NCI-H2196 treated with DMSO at 0.1 percent for 48 hours (cell line): ENCODE measurements at regions not wholly inside any gene's neighbourhood (a gene's known extent, or its start where the extent isn't known, plus 50 kb on each side); places are given as distances from the start of the nearest gene placed in this dataset.
"Not testable (repeated sequence)": the region's sequence is repeated elsewhere in the genome, so short reads cannot be mapped to it uniquely, and the experiment has no call there.

Experiments
- DNase-seq: peaks from one replicate; lab custom pipeline; 2025; ENCODE audit not compliant: unreplicated experiment; lab: John Stamatoyannopoulos, UW

DNA sequence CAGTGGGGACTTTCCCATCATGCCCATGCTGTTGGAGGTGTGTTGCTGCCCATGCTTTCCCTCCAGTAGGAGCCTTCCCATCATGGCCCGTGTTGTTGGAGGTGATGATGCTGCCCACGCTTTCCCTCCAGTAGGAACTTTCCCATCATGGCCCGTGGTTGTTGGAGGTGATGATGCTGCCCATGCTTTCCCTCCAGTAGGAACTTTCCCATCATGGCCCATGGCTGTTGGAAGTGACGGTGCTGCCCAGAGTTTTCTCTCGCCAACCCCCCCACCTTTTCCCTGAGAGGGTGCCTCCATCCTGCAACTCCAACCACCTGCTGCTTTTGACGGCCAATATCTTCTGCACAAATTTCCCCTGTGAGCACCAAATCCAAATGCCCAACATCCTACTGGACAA, 205.7 kb downstream of the TOMM20 start:
- no peak for DNase-seq

DNA sequence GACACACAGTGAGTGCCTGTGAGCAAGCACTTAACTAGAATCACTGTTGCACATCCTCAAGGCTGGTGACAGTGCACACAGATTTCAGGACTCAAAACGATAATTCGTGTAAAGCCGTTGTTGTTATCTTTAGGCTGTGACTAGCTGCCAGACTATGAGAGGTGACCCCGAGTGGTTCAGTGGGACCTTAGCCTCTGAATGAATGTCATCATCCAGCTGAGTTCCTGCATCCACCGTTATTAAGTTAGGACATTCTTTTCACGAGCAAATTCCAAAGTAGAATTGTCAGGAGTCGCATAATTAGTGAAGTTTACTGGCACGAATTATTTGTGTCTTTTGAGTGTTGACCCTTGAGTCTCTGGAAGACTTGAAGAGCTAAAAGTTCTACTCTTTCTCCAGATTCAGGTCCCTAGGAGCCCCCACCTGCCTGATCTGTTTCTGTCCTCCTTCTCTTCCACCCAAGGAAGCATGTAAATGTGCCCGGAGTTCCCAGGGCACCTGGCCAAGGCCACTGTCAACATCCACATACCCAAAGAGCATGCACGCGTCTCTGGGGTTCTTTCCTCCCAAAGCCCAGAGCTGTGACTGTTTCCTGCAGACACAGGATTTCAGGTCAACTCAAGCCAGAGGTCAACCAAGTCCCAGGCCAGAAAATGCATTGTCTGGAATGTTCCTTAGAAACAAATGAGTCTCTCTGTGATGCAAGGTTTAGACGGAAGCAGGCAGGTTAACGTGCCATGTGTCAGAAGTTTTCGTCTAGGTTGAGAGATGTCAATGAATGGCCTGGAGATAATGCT, 207.2 kb downstream of the TOMM20 start:
- DNase-seq, result no peak

DNA sequence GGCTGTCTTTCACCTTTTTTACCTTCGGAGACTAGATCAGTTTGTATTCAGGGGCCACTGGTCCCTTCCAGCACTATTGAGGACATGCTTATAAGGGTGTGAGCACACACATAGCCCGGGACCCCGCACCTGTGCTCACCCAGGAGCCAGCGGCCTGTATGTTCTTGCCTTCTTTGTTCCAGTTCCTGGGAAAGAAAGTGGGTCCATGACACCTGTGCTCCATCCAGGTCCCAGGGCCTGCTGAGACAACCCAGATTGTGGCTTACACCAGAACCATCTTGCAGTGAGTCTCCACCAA, 207.8 kb downstream of the TOMM20 start:
- DNase-seq, result no peak

DNA sequence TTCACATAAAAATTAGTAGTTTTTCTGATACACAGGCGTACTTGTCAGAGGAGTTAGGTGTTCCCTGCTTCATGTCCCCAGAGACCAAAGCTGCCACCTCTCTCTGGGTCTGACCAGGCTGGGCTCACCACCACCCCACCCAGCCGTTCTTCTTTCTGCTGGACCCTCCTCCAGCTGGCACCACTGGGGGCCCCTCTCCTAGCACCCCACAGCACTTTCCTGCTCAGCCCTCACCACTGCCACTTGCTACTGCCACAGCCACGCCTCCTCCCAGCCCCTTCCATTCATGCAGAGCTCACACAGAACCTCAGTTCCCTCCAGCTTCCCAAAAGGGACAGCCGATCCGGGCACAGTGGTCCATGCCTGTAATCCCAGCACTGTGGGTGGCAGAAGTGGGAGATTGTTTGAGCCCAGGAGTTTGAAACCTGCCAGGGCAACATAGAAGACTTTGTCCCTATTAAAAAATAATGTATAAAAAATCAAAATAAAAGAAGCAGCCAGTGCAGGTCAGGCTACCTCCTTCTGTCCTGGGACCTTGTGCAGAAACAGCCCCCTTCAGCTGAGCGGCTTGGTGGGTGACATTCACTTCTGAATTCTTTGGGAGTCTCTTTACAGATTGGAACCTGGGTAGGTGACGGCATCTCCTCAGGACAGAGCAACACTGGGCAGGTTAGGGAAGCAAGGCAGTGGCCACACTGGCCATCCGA, 208.3 kb downstream of the TOMM20 start:
- DNase-seq, result no peak

DNA sequence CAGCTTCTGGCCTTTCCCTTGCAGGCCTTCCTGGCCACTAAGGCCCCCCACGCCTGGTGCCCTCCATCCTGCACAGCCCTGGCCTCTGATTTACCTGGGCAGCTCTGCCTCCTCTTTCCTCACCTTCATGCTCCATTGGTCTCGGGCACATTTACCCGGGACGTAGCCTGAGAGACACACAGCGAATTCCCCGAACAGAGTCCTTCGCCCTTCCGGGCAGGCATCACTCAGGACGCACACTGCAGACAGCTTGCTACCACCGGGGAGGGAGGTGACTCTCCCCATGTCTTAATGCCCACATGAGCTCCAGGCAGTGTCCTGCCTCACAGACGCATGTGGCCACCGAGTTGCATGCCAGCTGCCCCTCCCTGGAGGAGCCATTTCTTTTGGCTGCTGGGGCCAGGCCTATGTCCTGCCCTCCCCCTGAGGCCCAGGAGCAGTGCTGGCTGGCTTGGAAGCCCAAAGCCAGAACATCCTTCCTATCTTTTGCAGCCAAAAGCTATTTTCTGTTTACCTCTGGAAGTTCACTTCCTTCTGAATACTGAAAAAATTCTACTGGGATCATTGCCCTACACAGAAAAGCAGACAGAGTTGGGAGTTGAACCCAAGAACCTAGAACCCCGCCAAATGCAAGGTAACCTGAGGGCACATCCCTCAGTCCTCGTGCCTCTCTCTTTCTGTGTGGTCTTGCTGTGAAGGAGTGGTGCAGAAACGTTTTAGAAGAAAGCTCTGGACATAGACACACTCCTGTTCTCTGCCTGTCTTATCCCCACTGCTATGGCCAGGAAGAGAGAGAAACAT, 209.5 kb downstream of the TOMM20 start:
- no peak for DNase-seq

DNA sequence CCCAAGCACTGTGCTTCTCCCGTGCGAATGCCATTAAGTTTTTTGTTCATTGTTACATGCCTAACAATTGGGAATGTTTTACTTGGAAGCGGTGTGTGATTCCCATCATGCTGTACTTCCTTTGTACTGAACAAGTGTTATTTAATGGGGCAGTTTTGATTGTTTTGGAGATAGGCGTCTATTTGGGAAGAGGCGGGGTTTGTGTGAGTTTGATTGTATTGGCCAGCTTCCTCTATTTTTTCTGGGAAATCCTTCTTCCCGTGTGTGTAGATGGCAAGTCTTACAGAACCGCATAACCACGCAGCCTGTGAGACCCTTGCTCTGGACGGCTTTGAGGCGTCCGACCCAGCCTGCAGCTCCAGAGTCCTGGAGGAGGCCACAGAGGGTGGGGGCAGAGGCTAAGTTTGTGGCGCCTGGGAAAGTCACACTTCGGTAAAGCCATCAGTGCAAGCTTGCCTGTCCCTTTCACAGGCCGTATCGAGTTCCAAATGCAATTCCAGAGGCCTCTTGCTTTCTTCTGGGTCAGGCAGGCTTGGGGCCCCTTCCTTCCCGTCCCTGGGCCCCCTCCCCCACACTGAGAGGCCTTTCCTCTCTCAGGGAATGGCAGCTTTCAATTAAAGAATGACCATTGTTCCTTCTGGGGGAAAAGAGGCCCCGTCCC, 210.3 kb downstream of the TOMM20 start:
- DNase-seq, result no peak

DNA sequence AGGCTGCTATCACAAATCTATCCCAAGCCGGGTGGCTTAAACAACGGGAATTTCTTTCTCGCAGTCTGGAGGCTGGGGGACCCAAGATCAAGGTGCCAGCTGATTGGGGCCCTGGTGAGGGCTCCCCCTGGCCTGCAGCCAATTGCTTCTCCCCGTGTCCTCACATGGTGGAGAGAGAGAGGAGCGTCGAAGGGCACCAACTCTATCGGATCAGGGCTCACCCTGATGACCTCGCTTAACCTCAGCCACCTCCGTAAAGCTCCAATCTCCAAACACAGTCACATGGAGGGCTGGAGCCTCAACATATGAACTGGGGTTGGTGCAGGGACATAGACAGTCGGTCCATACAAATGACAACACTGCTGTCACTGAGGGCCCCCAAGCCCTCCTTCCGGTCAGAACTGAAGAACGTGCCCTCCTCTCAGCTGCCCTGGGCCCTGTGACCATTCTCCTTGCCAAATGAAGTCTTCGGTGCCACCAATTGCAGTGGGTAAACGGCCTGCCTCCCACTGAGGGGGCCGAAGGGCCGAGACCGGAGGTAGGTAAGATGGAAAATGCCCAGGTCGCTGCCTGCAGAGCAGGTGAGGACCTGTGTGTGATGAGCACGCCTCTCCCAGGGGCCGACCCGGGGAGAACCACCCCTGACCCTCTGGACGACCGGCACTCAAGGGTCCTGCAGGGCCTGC, 211.0 kb downstream of the TOMM20 start:
- no peak for DNase-seq

DNA sequence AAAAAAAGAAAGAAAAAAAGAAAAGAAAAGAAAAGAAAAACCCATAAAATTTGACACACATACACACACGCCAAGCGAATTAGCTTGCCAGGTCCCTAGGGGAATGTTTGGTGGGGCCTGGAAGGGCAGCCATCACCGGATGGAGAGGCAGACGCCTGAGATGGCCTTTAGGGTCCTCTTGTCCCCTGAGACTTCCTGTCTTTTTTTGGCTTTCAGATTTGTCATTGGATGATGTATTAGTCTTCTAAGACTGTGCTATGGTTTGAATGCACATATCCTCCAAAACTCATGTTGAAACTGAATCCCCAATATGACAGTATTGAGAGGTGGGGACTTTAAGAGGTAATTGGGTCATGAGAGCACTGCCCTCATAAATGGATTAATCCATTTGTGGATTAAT, 211.8 kb downstream of the TOMM20 start:
- no peak for DNase-seq

DNA sequence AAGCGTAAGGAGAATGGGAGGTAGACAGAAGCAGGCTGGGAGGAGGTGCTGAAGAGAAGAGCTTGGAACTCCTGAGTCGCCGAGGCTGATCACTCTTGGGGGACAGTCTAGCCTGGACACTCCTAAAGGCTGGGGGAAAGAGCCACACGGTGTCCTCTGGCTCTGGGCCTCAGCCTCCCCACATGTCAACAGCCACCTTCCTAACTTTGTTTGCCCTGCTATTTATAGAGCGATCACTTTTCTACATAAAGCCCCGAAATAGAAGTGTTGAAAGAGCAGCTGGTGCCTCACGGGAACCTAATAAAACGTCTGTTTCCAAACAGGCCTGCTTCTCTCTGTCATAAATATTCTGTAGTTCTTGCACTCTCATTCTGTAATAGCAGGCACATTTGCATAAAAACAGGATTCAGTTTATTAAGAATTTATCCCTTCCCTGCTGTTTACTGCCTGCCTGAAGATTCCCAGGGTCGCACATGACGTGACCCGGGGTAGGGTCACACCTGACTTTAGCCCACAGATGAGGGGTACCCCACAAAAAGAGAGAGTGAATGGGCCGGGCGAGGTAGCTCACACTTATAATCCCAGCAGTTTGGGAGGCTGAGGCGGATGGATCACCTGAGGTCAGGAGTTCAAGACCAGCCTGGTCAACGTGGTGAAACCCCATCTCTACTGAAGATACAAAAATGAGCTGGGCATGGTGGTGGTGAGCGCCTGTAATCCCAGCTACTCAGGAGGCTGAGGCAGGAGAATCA, 212.5 kb downstream of the TOMM20 start:
- no peak for DNase-seq

DNA sequence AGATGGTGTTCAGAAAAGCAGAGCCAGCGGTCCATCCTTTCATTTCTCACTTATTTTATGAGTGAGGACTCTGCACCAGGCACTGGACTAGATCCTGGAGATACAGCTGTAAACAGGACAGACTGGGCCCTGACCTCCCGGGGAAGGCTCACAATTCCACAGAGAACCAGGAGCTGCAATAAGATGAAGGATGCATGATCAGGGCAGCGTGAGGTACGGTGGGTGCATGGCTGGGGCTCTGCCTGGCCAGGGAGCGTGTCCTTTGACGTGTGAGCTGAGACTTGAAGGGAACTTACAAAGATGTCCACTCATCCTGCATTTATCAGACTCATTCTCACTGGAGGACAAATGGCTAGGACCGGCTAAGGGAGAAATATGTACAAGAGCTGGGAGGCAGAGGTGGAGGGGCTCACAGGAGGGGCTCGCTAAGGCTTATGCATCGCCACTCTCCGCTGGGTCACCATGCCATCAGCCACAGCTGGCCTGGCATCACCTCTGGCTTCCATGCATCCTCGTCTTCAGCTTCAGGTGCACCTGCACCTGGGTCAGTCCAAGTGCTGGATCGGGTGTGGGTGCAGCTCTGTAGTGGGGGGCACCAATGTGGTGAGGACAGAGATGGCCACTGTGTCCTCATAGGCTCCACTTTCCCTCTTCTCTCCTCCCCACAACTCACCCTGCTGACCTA, 213.9 kb downstream of the TOMM20 start:
- no peak for DNase-seq

DNA sequence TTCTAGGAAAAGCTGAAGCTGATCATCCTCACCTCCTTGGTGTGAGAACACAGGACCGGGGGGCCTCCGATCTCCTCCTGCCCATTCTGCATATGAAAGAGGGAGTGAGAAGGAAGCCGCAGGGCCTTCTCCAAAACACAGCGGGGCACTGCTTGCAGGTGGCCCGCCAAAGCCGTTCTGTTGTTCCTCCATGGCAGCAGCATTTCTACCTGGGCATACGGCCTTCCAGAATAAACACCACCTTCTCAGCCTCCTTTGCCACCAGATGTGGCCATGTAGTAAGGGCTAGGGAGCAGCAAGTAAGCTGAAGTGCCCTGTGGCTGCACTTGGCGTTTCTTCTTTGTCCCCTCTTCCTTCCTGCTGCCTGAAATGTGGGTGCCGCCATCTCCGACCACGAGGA, 214.9 kb downstream of the TOMM20 start:
- no peak for DNase-seq

DNA sequence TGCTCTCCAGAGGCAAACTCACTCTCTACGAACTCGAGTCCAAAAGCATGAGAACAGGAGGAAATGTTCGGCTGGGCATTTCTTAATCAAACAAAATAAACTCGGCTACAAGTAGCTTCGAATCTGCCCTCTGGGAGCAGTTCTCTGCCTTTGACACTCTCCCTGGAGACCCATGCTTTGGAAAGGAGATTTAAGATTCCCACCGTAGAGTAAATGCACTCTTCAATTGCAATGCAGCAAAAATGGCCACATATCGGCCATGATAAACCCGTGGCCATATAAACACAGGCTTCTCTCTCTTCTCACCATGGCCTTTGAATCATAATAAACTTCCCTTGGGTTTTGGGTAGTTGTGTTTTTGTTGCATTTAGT, 215.4 kb downstream of the TOMM20 start:
- DNase-seq, result no peak

DNA sequence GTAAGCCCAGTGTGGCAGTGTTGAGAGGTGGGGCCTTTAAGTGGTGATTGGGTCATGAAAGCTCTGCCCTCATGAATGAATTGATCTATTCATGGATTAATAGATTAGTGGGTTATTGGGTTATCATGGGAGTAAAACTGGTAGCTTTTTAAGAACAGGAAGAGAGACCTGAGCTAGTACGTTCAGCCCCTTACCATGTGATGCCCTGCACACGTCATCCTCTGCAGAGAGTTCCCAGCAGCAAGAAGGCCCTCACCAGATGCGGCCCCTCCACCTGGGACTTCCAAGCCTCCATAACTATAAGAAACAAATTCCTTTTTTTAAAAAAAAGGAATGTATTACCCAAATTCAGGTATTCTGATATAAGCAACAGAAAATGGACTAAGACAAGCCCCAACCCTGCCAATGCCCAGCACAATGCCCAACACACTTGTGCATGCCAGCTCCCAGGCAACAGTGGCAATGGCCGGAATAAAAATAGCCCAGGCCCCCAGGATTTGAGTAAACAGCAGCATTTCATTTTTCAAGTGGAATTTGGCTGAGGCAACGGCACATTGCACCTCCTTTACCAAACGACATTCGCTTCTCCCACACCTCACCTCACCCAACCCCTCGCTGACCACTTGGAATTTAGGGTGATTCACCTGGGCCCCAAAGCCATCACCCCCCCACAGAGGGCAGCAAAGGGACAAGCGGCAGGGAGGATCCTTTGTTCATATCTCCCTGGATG, 215.9 kb downstream of the TOMM20 start:
- no peak for DNase-seq

DNA sequence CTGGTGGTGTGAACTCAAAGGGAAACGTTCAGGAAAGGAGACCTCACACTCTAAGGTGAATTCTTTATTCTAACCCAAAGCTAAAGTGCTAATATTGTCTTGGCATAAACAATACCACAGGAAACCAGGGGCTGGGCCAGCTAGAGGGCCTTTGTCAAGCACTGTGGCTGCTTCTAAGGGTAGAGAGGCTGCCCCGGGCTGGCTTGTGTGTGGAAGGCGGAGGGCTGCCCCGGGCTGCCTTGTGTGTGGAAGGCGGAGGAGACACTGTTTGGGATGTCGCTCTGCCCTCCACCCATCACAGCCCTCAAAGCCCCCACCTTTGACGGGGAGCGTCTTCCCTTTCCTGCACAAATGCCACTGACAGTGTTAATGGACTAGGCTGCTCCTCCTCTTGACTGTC, 216.8 kb downstream of the TOMM20 start:
- no peak for DNase-seq

DNA sequence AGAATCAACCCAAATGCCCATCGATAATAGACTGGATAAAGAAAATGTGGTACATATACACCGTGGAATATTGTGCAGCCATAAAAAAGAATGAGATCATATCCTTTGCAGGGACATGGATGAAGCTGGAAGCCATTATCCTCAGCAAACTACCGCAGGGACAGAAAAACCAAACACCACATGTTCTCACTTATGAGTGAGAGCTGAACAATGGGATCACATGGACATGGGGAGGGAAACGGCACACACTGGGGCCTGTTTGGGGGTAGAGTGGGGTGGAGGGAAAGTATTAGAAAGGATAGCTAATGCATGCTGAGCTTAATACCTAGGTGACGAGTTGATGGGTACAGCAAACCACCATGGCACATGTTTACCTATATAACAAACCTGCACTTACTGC, 217.5 kb downstream of the TOMM20 start:
- DNase-seq, result not testable (repeated sequence)

DNA sequence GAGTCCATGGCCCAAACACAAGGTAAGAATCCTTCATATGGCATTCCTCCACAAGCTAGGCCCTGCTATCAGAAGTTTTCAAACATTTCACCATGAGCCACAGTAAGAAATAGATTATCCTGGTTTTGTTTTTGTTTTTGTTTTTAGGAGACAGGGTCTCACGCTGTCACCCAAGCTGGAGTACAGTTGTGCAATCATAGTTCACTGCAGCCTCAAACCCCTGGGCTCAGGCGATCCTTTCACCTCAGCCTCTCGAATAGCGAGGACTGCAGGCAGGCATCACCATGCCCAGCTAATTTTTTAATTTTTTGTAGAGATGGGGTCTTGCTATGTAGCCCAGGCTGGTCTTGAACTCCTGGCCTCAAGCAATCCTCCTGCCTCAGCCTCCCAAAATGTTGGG, 218.8 kb downstream of the TOMM20 start:
- DNase-seq, result no peak

DNA sequence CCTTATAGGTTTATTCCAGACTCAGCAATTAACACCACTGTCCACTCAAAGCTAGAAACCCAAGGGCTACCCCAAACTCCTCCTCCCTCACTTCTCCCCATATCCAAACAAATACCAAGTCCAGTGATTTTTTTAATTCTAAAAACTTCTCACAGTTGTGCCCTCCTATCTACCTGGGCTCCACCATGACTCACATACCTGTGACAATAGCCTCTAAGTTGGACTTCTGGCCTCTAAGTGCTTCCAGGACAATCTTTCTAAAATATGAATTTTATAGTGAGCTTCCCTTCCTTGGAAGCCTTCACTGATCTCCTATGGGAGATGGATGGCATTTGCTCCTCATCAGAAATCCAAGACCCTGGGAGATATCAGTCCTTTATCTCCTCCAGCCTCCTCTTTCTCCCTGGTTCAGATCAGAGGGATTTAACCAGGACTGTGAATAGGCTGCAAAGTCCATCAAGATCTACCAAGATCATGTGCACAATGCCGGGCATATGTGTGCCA, 219.3 kb downstream of the TOMM20 start:
- DNase-seq, result no peak

DNA sequence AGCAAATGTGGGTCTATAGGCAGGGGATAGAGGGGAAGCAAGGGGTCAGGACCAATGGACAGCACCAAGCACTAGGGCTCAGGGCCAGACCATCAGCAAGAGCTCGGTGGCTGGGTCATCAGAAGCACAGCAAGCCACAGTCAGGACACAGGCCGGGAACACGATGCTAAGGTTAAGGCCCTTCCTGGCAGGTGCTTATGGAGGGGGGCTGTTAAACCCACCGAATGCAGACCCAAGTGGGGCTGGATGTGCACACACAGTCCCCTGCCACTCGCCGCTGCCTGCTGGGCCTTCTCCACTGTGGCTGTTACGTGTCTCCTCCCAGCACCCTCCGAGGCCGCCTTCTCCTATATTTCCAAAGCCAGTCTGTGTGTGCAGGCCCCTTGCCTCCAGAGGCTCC, 220.1 kb downstream of the TOMM20 start:
- no peak for DNase-seq

DNA sequence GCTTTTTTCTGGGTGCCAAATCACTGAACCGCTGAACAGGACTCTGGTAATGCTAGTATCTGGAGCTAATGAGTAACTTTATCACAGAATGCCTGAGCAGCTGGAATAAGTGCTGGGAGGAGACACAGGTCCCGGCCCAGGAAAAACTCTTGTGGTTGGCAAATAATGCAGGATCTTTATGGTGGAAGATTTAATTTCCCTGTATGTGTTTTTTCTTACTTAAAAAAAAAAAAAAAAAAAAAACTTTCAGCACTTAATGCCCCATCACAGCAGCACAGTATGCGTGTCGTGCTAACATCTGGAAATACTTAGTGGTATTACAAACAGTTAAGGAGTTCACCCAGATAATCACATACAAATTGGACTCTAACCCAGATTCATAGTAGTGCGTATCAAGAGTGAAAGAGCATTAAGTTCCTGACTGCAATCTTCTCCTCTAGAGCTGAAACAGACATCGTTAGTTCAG, 220.7 kb downstream of the TOMM20 start:
- no peak for DNase-seq
